ENCODE measurements at regions not wholly inside any gene's neighbourhood (a gene's known extent, or its start where the extent isn't known, plus 50 kb on each side); places are given as distances from the start of the nearest gene placed in this dataset.

DNA sequence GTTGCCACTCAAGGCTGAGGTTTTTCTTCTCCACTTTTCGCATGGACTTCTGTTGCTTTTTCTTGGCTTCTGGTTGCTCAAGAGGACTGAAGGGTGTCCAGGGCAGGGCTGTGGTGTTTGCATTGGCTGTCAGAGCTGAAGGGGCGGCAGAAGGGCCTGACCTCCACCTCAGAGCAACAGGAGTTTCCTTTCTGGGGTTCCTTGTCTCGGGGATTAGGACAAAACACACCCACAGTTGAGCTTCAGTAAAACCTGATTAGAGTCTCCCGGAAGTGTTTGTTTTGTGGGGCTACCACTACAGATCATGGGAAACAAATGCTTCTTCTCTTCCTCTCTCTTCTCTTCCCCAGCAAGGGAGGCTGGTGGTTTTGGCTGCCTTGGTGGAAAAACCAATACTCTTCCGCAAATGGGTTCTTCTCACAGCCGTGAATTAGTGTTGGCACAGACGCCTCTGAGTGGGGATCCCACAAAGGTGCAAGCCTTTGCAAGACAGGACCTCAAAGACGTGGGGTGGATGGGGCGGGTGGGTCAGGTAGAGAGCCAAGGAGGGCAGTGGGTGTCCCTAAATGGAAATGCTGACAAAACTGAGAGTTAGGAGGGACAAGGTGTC, 317.7 kb upstream of the TBX3 start:
- H3K4me2 ChIP-seq (ENCODE audit: insufficient read depth, low read length) = no peak overlapping the region
- H3K4me1 ChIP-seq (ENCODE audit: control insufficient read depth, extremely low read depth, insufficient read depth, low read length) = no peaks in the 10 kb centered on the region
- TF ChIP-seq POLR2A (IDR thresholded peaks at IDR 0.05; ENCODE audit: low read depth, low read length) (no peak), FOS (IDR thresholded peaks at IDR 0.05; ENCODE audit: borderline replicate concordance, insufficient read depth, low read length) (no peak), CTCF (IDR thresholded peaks at IDR 0.05; ENCODE audit: extremely low read depth in 1 of 2, insufficient read depth in 1 of 2, low read depth in 1 of 2, low read length in 2 of 2) (no peak), POLR2AphosphoS5 (IDR thresholded peaks at IDR 0.05; ENCODE audit: insufficient read depth, low read depth, low read length) (no peak), GATA2 (IDR thresholded peaks at IDR 0.05; ENCODE audit: insufficient read depth, insufficient read length, low read depth, low read length) (no peak), JUN (IDR thresholded peaks at IDR 0.05; ENCODE audit: borderline replicate concordance, insufficient read depth, insufficient read length, low read depth) (no peak), MYC (IDR thresholded peaks at IDR 0.05; ENCODE audit: low read depth, low read length) (no peak), MAX (IDR thresholded peaks at IDR 0.05; ENCODE audit: insufficient read depth, insufficient read length) (no peak), EZH2 (IDR thresholded peaks at IDR 0.05; ENCODE audit: borderline replicate concordance, low read depth, low read length, severe bottlenecking) (no peak)
- dilution Hi-C loops (cut with MboI; ENCODE audit: extremely low pct_ligation_motif_present, low sequenced_read_pairs) (no loop called here), intact Hi-C loops (cut with micrococcal nuclease) (no loop called here)
- peaks cover 6% of the 10 kb centered on the region for H3K9me3 ChIP-seq (replicated peaks; ENCODE audit: control insufficient read depth, insufficient read depth, low read length)
- no peaks in the 10 kb centered on the region for H3K79me2 ChIP-seq (ENCODE audit: control insufficient read depth, insufficient read depth, low read length)
- no peaks in the 10 kb centered on the region for H4K20me1 ChIP-seq (replicated peaks; ENCODE audit: control insufficient read depth, extremely low read depth, insufficient read depth, low read length)
- H3K9me1 ChIP-seq (replicated peaks; ENCODE audit: control insufficient read depth, extremely low read depth, insufficient read depth, low read length) = no peaks in the 10 kb centered on the region
- no TSS peak for BruUV-seq (replicated peaks)
- H3K36me3 ChIP-seq (ENCODE audit: control insufficient read depth in 2 of 2, extremely low read depth in 1 of 2, insufficient read depth in 2 of 2, low read length in 2 of 2) = no peaks in the 10 kb centered on the region
- H3K27ac ChIP-seq (ENCODE audit: insufficient read depth, low read depth, low read length) = no peak overlapping the region
- H3K4me3 ChIP-seq (replicated peaks in 1 of 3; ENCODE audit: insufficient read depth in 1 of 3, low read depth in 1 of 3, low read length in 3 of 3) = no peak overlapping the region
- ChIA-PET POLR2A (no interaction called here), CTCF (no interaction called here)
- DNase-seq (ENCODE audit: low read depth, low spot score) (no peak), FAIRE-seq (no peak)
- no peaks in the 10 kb centered on the region for H3K27me3 ChIP-seq (ENCODE audit: control insufficient read depth in 2 of 2, insufficient read depth in 2 of 2, low read length in 2 of 2)
- H3K9ac ChIP-seq (replicated peaks; ENCODE audit: extremely low read depth, insufficient read depth, low read length) = no peak overlapping the region
- H2AFZ ChIP-seq (ENCODE audit: low read depth, low read length) = no peak overlapping the region

Data from endothelial cell of umbilical vein (primary cell).